ENCODE measurements at regions not wholly inside any gene's neighbourhood (a gene's known extent, or its start where the extent isn't known, plus 50 kb on each side); places are given as distances from the start of the nearest gene placed in this dataset.
"Not testable (repeated sequence)": the region's sequence is repeated elsewhere in the genome, so short reads cannot be mapped to it uniquely, and the experiment has no call there.

DNA sequence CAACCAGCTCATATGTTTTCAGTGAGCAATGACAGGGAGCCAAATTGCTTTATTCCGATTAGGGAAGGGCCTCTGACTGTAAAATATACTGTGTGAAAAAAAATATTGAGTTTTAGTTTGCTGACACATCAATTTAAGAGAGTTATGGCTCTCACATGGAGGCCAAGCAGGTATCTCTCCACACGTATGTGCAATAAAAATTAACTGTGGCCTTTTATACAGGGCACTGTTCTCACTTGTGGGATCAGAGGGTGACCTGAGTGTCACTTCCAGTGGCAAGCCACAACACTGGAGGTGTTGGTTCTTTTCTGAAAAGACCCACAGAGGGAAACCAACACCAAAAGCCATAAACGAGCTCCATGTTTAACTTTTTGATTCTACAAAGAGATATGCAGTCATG, 462.8 kb downstream of the MID1IP1 start:
- DNase-seq (ENCODE audit: low read depth in 3 of 3, low spot score in 1 of 3), result no peak

DNA sequence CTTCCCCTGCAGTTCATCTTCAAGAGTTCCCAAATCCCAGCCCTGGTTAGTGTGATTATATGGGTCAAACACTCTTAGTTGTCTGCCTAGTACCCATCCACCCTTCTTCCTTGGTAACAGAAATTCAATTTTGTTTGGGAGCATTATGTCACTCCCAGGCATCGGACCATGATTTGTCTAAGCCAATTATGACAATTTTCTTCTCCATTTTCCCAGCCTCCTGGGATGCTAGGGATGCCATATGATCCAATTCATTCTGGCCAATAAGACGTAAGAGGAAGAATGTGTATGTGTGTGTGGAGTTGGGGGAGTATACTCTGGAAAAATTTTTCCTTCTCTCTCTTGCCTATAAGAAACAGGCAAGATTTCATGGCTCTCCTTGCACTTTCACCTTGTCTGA, 465.9 kb downstream of the MID1IP1 start:
- DNase-seq (ENCODE audit: low read depth in 3 of 3, low spot score in 1 of 3), result no peak

DNA sequence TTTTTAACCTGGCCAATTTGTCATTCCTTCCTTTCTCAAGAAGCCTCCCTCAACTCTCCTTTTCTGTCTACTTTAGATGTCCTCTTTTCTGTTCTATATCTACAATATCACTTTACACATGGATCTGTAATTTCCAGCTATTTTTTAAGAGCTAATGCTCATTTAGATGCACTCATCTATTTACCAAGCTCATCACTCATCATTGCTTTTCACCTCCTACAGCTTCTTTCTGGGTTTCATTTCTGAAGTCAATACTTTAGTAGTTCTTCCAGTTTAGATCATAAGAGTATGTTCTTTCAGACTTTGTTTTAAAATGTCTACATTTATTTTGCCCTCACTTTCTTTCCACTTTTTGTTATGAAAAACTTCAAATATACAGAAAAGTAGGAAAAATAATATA, 466.9 kb downstream of the MID1IP1 start:
- no peak for DNase-seq (ENCODE audit: low read depth in 3 of 3, low spot score in 1 of 3)

DNA sequence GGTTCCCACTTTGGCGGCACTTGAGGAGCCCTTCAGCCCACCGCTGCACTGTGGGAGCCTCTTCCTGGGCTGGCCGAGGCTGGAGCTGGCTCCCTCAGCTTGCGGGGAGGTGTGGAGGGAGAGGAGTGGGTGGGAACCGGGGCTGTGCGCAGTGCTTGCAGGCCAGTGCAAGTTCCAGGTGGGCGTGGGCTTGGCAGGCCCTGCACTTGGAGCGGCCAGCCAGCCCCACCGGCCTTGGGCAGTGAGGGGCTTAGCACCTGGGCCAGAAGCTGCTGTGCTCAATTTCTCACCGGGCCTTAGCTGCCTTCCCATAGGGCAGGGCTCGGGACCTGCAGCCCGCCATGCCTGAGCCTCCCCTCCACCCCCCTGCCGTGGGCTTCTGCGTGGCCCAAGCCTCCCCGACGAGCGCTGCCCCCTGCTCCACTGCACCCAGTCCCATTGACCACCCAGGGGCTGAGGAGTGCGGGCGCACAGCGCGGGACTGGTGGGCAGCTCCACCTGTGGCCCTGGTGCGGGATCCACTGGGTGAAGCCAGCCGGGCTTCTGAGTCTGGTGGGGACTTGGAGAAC, 474.3 kb downstream of the MID1IP1 start:
- DNase-seq (ENCODE audit: low read depth in 3 of 3, low spot score in 1 of 3), result no peak

DNA sequence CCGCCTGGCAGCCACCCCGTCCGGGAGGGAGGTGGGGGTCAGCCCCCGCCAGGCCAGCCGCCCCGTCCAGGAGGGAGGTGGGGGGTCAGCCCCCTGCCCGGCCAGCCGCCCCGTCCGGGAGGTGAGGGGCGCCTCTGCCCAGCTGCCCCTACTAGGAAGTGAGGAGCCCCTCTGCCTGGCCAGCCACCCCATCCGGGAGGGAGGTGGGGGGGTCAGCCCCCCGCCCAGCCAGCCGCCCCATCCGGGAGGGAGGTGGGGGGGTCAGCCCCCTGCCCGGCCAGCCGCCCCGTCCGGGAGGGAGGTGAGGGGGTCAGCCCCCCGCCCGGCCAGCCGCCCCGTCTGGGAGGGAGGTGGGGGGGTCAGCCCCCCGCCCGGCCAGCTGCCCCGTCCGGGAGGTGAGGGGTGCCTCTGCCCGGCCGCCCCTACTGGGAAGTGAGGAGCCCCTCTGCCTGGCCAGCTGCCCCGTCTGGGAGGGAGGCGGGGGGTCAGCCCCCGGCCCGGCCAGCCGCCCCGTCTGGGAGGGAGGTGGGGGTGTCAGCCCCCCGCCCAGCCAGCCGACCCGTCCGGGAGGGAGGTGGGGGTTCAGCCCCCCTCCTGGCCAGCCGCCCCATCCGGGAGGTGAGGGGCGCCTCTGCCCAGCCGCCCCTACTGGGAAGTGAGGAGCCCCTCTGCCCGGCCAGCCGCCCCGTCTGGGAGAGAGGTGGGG, 476.6 kb downstream of the MID1IP1 start:
- DNase-seq (ENCODE audit: low read depth in 3 of 3, low spot score in 1 of 3), result not testable (repeated sequence)

DNA sequence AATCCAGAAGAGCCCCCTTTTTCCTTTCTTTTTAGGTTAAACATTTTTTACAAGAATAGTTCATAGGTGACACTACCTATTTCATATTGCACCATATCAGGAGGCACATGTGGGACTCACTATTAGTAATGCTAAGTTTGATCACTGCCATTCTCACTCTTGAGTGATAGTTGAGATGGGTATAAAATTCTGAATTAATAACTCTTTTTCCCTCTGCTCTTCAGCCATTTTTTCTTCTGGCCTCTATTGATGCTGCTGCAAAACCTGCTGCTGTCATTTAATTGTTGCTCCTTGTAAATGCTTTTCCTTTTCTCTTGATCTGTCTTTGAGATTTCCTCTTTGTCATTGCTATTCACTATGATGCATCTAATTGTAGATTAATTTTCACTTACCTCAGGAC, 482.0 kb downstream of the MID1IP1 start:
- DNase-seq (ENCODE audit: low read depth in 3 of 3, low spot score in 1 of 3), result no peak

DNA sequence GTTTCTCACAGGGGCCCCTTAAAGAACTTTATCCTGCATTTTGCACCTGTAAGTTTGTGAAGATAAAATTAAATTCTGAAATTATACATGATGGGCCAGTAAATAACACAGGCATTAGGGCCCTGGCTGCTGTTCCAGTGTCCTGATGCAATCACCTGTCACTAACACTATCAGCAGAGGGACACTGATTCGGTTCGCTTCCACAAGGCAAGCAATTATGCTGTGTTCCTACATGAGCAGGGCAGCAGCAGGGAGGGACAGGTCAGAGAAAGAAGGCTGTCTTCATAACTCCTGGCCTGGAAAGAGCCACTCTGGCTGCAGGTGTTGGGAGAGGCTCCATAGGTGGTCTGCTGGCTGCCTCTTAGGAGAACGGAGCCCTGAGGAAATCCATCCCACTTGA, 487.3 kb downstream of the MID1IP1 start:
- DNase-seq (ENCODE audit: low read depth in 3 of 3, low spot score in 1 of 3), result no peak

DNA sequence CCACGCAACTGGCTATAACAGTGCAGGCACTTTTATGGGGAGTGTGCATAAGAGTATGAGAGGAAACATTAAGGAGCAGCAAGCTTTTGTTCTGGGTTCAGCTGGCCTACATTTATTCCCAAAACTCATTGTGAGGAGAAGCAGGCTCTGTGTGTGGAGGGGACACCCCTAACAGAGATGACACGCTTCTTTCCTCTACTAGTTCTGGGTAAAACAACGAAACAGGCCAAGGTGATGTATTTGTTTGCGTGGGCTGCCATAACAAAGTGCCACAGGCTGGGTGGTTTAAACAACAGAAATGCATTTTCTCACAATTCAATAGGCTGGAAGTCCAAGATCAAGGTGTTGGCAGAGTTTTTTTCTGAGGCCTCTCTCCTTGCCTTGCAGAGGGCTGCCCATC, 488.6 kb downstream of the MID1IP1 start:
- no peak for DNase-seq (ENCODE audit: low read depth in 3 of 3, low spot score in 1 of 3)

DNA sequence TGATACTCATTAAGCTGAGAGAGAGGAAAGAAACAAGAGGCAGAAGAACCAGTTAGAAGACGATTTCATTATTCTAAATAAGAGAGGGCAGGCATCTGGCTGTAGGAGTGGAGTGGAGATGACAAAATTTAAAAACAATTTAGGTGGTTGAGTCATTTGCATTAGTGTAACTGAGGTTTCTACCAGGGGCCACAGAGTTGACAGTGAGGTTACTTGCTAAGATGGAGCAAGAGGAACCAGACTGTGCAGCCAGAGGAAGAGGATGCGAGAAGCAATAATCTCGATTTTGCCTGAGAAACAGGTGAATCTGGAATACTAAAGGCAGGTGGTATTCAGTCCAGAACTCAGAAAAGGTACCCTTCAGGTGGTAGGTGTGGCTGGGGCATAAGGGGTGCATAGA, 491.9 kb downstream of the MID1IP1 start:
- no peak for DNase-seq (ENCODE audit: low read depth in 3 of 3, low spot score in 1 of 3)

DNA sequence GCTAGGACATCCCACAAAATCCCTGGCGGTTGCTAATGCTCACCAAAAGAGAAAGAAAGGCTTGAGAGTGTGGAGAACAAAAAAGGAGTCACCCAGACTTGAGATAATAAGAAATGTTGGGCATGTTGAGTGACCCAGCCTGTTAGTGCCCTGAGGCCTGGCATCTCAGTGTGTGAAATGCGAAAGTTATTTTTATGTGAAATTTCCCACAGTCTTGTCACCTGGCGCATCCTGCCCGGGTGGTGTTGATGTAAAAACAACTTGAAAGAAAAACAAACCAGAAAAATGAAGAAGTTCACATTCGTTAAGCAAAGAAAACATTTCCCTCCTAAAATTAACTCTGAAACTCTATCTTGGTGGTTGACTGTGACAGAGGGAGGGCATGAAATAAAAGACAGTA, 495.2 kb downstream of the MID1IP1 start:
- DNase-seq (ENCODE audit: low read depth in 3 of 3, low spot score in 1 of 3), result no peak

DNA sequence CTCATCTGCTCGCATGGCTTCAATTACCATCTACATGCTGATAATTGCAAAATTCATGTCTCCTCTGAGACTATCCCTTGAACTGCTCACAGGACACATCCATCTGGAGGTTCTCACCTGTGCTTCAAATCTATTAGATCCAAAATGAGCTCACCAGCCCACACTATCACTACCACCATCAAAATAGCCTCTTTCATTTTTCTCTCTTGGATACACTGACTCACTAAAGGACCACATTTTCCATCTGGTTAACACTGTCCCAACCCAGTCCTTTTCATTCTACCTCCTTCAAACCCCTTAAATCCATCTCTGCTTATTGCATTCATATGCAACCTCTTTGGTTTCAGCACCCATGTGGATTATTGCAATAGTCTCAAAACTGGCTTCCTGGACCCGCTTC, 497.6 kb downstream of the MID1IP1 start:
- no peak for DNase-seq (ENCODE audit: low read depth in 3 of 3, low spot score in 1 of 3)

DNA sequence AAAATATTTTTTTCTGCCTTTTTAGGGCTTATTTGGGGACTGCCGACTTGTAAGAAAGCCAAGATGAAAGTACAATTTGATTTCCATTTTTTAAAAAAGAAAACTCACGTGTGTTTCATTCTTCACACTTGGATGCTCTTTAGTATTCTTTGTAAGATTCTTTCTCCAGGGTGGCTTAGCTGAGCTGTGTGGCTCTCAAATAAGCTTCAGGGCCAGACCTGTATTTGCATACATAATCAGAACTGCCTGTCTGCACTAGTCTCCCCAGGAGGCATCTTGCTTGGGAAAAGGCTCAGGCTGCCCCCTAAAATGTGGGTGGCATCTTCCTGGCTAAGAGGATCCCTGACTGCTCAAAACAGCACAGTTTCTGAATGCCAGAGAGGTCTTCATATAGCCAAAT, 498.4 kb downstream of the MID1IP1 start:
- no peak for DNase-seq (ENCODE audit: low read depth in 3 of 3, low spot score in 1 of 3)

DNA sequence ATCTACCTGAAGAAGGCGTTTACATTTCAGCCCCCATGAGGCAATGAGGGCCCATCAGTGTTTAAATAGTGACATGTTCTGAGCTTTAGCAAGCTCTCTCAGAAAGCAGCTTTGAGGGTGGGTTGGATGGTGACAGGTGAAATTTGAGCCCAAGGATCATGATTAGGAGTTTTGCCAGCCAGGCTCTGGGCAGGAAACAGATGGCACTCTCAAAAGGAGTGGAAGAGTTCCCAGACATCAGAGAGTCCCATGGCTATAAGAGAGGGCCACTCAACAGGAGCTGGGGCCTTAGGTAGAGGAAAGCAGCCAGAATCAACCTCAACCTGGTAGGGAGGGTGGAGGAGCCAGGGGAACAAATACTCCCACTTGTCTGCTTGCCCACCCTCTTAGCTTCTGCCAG, 499.8 kb downstream of the MID1IP1 start:
- no peak for DNase-seq (ENCODE audit: low read depth in 3 of 3, low spot score in 1 of 3)

DNA sequence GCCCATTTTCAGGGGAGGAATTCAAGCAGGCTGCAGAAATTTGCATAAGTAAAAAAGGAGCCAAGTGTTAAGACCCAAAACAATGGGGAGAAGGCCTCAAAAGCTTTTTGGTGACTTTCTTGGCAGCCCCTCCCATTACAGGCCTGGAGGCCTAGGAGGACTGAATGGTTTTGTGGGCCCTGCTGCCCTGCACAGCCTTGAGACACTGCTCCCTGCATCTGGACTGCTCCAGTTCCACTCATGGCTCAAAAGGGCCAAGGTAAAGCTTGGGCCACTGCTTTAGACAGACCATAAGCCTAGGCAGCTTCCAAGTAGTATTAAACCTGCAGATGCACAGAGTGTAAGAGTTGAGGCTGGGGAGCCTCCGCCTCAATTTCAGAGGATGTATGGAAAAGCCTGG, 501.6 kb downstream of the MID1IP1 start:
- DNase-seq (ENCODE audit: low read depth in 3 of 3, low spot score in 1 of 3), result no peak

DNA sequence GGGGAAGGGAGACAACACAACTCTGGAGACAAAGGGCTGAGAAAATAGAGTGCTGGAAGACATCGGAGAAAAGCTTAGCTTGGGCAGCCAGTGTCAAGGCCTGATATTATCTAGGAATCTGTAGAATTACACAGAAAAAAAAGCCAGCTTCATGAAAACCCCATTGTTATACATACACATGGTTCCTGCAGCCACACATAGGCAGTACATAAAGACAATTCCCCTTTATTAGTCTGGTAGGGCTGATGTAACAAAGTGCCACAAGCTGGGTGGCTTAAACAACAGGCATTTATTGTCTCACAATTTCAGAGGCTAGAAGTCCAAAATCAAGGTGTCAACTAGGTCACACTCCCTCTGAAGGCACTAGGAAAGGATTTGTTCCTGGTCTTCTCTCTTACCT, 503.5 kb downstream of the MID1IP1 start:
- DNase-seq (ENCODE audit: low read depth in 3 of 3, low spot score in 1 of 3), result no peak

DNA sequence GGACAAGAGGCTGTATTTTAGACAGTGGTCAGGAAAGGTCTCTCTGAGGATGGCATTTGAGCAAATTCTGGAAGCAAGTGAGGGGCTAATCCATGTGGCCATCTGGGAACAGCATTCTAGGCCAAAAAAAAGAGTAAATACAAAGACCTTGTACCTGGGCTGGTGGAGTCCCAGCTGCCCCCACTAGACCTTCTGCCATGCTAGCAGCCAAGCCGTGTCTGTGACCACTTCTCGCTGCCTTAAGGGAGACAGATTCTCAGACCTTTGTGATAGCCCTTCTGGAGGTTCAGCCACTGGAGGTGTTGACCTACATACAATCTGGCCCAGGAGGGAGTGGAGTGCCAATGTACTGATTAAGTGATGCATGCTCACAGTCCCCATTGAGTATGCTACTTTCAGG, 506.2 kb downstream of the MID1IP1 start:
- no peak for DNase-seq (ENCODE audit: low read depth in 3 of 3, low spot score in 1 of 3)

DNA sequence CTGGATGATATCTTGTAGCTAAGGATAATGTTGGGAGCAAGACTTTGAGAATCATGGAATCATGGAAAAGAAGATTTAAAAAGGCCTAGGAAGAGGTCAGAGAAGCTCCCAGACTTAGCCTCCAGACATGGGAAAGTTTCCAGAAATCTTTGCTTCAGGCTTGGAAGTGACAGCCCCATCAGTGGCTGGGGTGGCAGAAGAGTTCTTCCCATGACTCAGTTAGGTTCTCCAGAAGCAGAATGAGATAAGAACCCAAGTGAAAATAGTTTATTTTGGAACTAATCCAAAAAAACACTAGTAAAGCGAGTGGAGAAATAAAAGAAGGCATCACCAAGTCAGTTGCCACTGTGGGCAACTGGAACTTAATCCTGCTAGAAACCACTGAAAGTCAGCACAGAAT, 506.9 kb downstream of the MID1IP1 start:
- DNase-seq (ENCODE audit: low read depth in 3 of 3, low spot score in 1 of 3), result no peak

DNA sequence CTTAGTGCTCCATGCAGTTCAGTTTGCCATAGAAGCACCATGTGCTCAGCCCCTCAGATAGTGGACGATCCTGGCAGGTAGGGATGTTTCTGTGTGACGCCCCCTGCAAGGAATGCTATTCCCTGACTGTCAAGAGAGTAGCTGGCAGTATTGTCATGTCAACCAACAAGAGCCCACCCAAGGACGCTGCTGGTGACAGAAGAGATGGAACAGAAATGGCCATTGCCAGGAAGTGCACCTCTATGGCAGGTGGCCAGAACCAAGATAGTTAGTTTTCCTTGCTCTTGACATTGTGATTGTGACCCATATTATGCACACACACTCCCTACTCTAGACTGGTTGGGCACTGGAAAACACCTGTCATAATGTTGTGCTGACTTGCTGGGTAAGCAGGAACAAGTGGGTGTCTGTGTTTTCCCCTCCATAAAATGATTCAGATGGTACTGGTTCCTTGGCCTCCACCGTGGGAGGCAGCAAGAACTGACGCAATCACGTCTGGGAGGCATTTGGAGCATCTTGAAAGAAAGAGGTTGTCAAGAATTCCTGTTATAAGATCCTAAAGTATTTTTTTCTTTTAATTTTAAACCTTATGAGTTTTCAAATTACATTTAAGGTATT, 507.9 kb downstream of the MID1IP1 start:
- DNase-seq (ENCODE audit: low read depth in 3 of 3, low spot score in 1 of 3), result peak in 2 of 3 donors; percentile 14 to 32

DNA sequence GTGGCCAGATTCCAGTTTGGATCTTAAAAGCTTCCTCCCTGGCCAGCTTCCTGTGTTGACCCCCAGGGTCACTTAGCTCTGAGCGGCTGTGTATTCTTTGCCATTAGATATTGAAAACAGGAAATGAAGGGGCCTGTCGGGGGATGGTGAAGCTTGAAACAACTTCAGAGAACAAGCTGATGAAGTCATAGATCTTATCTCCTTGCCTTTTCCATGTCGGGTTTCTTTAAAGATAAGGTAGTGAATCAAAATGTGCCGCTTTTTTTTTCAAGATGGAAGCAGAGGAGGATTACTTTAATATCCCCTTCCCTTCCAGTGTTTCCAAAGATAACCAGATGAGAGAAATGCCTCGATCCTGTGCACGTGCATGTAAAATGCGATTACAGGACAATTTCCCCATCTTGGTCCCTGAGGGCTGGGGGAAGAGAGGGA, 508.5 kb downstream of the MID1IP1 start:
- DNase-seq (ENCODE audit: low read depth in 3 of 3, low spot score in 1 of 3), result no peak

DNA sequence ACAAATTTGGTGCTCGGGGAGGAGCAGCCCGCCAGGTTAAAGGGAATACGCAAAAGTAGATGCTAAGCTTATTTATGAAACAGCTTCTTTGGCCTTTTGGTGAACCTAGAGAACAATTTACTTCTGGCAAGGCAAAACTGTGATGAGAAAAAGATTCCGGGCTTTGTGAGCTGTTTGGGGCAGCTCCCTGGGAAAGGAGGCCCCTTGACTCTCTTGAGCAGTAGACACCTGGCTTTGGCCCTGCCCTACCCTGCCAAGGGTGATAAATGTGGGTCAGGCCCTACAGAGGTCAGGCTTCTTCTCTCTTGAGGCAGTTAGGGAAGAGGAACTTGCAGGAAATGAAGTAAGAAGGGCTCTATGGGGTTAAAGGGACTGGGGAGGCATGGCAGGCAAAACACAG, 509.6 kb downstream of the MID1IP1 start:
- no peak for DNase-seq (ENCODE audit: low read depth in 3 of 3, low spot score in 1 of 3)

DNA sequence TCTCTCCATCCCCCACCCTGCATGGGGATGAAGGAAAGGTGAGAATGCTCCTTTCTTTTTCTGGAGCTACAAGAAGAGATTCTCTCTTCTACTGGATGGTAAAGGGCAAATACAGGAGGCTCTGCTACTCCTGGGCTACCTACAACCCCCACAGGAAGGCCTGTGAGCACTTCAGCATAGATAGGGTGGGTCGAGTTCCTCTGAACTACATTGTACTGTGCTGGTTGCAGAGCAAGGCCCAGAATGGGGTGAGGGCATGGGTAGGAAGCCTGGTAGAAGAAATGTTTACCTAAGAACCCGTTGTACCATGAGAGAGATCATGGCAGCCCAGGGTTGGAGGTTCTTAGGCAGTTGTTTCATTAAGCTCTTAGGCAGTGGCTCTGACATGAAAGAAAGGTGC, 510.4 kb downstream of the MID1IP1 start:
- no peak for DNase-seq (ENCODE audit: low read depth in 3 of 3, low spot score in 1 of 3)

DNA sequence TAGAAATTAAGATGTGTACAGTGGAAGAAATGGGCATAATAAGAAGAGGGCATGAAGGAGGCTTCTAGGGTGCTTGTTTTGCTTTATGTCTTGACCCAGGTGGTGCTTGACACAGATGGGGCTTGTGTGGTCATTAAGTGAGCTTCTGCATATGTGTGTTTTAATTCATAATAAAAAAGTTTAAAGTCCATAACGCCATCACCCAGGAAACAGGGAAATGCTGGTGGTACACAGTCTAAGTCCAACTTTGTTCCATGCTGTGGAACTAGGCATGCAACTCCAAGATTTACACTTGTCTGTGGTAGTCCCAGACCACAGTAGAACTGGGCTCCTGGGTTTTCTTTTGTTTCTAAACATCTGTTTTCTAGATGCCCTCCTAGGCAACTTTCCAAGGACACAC, 511.9 kb downstream of the MID1IP1 start:
- DNase-seq (ENCODE audit: low read depth in 3 of 3, low spot score in 1 of 3), result no peak
